ENCODE measurements at regions not wholly inside any gene's neighbourhood (a gene's known extent, or its start where the extent isn't known, plus 50 kb on each side); places are given as distances from the start of the nearest gene placed in this dataset.

- Histone ChIP-seq H3K4me3 (ENCODE audit: low read length) (no peak overlapping the region), H3K4me1 (ENCODE audit: insufficient read depth, low read length) (no peaks in the 10 kb centered on the region), H3K27me3 (ENCODE audit: insufficient read depth, low read length) (no peaks in the 10 kb centered on the region), H3K9me3 (ENCODE audit: low read depth, low read length) (no peaks in the 10 kb centered on the region)
Measured at GRCh38 chr1:87880098-87880760, 551.5 kb downstream of the LMO4 start.

- no peaks in the 10 kb centered on the region for H3K4me1 ChIP-seq (ENCODE audit: insufficient read depth, low read length)
- H3K4me3 ChIP-seq (ENCODE audit: low read length): no peak overlapping the region
- no peaks in the 10 kb centered on the region for H3K9me3 ChIP-seq (ENCODE audit: low read depth, low read length)
- H3K27me3 ChIP-seq (ENCODE audit: insufficient read depth, low read length): no peaks in the 10 kb centered on the region
Measured at GRCh38 chr1:87880764-87881163, 552.1 kb downstream of the LMO4 start.

- H3K9me3 ChIP-seq (ENCODE audit: low read depth, low read length): no peaks in the 10 kb centered on the region
- no peaks in the 10 kb centered on the region for H3K27me3 ChIP-seq (ENCODE audit: insufficient read depth, low read length)
- no peak overlapping the region for H3K4me3 ChIP-seq (ENCODE audit: low read length)
- H3K4me1 ChIP-seq (ENCODE audit: insufficient read depth, low read length): no peaks in the 10 kb centered on the region
Measured at GRCh38 chr1:87883906-87884305, 555.2 kb downstream of the LMO4 start.

GRCh38 chr1:87884581-87884980 lies 555.9 kb downstream of the LMO4 start:
- no peak overlapping the region for H3K4me3 ChIP-seq (ENCODE audit: low read length)
- H3K9me3 ChIP-seq (ENCODE audit: low read depth, low read length): no peaks in the 10 kb centered on the region
- no peaks in the 10 kb centered on the region for H3K27me3 ChIP-seq (ENCODE audit: insufficient read depth, low read length)
- H3K4me1 ChIP-seq (ENCODE audit: insufficient read depth, low read length): no peaks in the 10 kb centered on the region

GRCh38 chr1:87885278-87886025 lies 556.8 kb downstream of the LMO4 start:
- H3K9me3 ChIP-seq (ENCODE audit: low read depth, low read length): no peaks in the 10 kb centered on the region
- no peaks in the 10 kb centered on the region for H3K4me1 ChIP-seq (ENCODE audit: insufficient read depth, low read length)
- H3K27me3 ChIP-seq (ENCODE audit: insufficient read depth, low read length): no peaks in the 10 kb centered on the region
- no peak overlapping the region for H3K4me3 ChIP-seq (ENCODE audit: low read length)

- H3K27me3 ChIP-seq (ENCODE audit: insufficient read depth, low read length): no peaks in the 10 kb centered on the region
- H3K9me3 ChIP-seq (ENCODE audit: low read depth, low read length): no peaks in the 10 kb centered on the region
- no peaks in the 10 kb centered on the region for H3K4me1 ChIP-seq (ENCODE audit: insufficient read depth, low read length)
- no peak overlapping the region for H3K4me3 ChIP-seq (ENCODE audit: low read length)
Measured at GRCh38 chr1:87887100-87887499, 558.4 kb downstream of the LMO4 start.

- Histone ChIP-seq H3K4me3 (ENCODE audit: low read length) (no peak overlapping the region), H3K27me3 (ENCODE audit: insufficient read depth, low read length) (no peaks in the 10 kb centered on the region), H3K4me1 (ENCODE audit: insufficient read depth, low read length) (no peaks in the 10 kb centered on the region), H3K9me3 (ENCODE audit: low read depth, low read length) (no peaks in the 10 kb centered on the region)
Measured at GRCh38 chr1:87888446-87888845, 559.8 kb downstream of the LMO4 start.

GRCh38 chr1:87894062-87894461 lies 565.4 kb downstream of the LMO4 start:
- no peaks in the 10 kb centered on the region for H3K27me3 ChIP-seq (ENCODE audit: insufficient read depth, low read length)
- no peak overlapping the region for H3K4me3 ChIP-seq (ENCODE audit: low read length)

GRCh38 chr1:87897481-87897880 lies 568.8 kb downstream of the LMO4 start:
- no peaks in the 10 kb centered on the region for H3K4me1 ChIP-seq (ENCODE audit: insufficient read depth, low read length)
- H3K9me3 ChIP-seq (ENCODE audit: low read depth, low read length): no peaks in the 10 kb centered on the region
- no peaks in the 10 kb centered on the region for H3K27me3 ChIP-seq (ENCODE audit: insufficient read depth, low read length)
- no peak overlapping the region for H3K4me3 ChIP-seq (ENCODE audit: low read length)

More at GRCh38 chr1:87894062-87894461, 565.4 kb downstream of the LMO4 start:
- Histone ChIP-seq H3K9me3 (ENCODE audit: low read depth, low read length) (no peaks in the 10 kb centered on the region), H3K4me1 (ENCODE audit: insufficient read depth, low read length) (no peaks in the 10 kb centered on the region)

GRCh38 chr1:87898431-87898830 lies 569.8 kb downstream of the LMO4 start:
- H3K9me3 ChIP-seq (ENCODE audit: low read depth, low read length): no peaks in the 10 kb centered on the region
- no peak overlapping the region for H3K4me3 ChIP-seq (ENCODE audit: low read length)
- no peaks in the 10 kb centered on the region for H3K27me3 ChIP-seq (ENCODE audit: insufficient read depth, low read length)
- peaks cover 9% of the 10 kb centered on the region for H3K4me1 ChIP-seq (ENCODE audit: insufficient read depth, low read length)

GRCh38 chr1:87899017-87899416 lies 570.3 kb downstream of the LMO4 start:
- Histone ChIP-seq H3K4me1 (ENCODE audit: insufficient read depth, low read length) (peaks cover 11% of the 10 kb centered on the region), H3K27me3 (ENCODE audit: insufficient read depth, low read length) (no peaks in the 10 kb centered on the region), H3K4me3 (ENCODE audit: low read length) (no peak overlapping the region), H3K9me3 (ENCODE audit: low read depth, low read length) (no peaks in the 10 kb centered on the region)

GRCh38 chr1:87899746-87900145 lies 571.1 kb downstream of the LMO4 start:
- no peaks in the 10 kb centered on the region for H3K27me3 ChIP-seq (ENCODE audit: insufficient read depth, low read length)
- H3K4me1 ChIP-seq (ENCODE audit: insufficient read depth, low read length): peaks cover 11% of the 10 kb centered on the region
- H3K4me3 ChIP-seq (ENCODE audit: low read length): no peak overlapping the region
- no peaks in the 10 kb centered on the region for H3K9me3 ChIP-seq (ENCODE audit: low read depth, low read length)

- Histone ChIP-seq H3K4me3 (ENCODE audit: low read length) (no peak overlapping the region), H3K9me3 (ENCODE audit: low read depth, low read length) (no peaks in the 10 kb centered on the region), H3K4me1 (ENCODE audit: insufficient read depth, low read length) (peaks cover 11% of the 10 kb centered on the region), H3K27me3 (ENCODE audit: insufficient read depth, low read length) (no peaks in the 10 kb centered on the region)
Measured at GRCh38 chr1:87902830-87903229, 574.1 kb downstream of the LMO4 start.

GRCh38 chr1:87903242-87903641 lies 574.6 kb downstream of the LMO4 start:
- Histone ChIP-seq H3K27me3 (ENCODE audit: insufficient read depth, low read length) (no peaks in the 10 kb centered on the region), H3K4me3 (ENCODE audit: low read length) (no peak overlapping the region), H3K4me1 (ENCODE audit: insufficient read depth, low read length) (peaks cover 11% of the 10 kb centered on the region), H3K9me3 (ENCODE audit: low read depth, low read length) (no peaks in the 10 kb centered on the region)

GRCh38 chr1:87904651-87905050 lies 576.0 kb downstream of the LMO4 start:
- no peaks in the 10 kb centered on the region for H3K27me3 ChIP-seq (ENCODE audit: insufficient read depth, low read length)
- no peak overlapping the region for H3K4me3 ChIP-seq (ENCODE audit: low read length)
- H3K4me1 ChIP-seq (ENCODE audit: insufficient read depth, low read length): peaks cover 11% of the 10 kb centered on the region
- no peaks in the 10 kb centered on the region for H3K9me3 ChIP-seq (ENCODE audit: low read depth, low read length)

GRCh38 chr1:87905651-87906050 lies 577.0 kb downstream of the LMO4 start:
- Histone ChIP-seq H3K4me3 (ENCODE audit: low read length) (no peak overlapping the region), H3K27me3 (ENCODE audit: insufficient read depth, low read length) (no peaks in the 10 kb centered on the region), H3K9me3 (ENCODE audit: low read depth, low read length) (no peaks in the 10 kb centered on the region), H3K4me1 (ENCODE audit: insufficient read depth, low read length) (peaks cover 11% of the 10 kb centered on the region)

Measured in mononuclear cell (primary cell).